K562 (cell line): ENCODE measurements at regions not wholly inside any gene's neighbourhood (a gene's known extent, or its start where the extent isn't known, plus 50 kb on each side); places are given as distances from the start of the nearest gene placed in this dataset.

Experiments used
- ATAC-seq: fragments of 200-7000 bp; cut with Tn5 transposase; 3 replicates; pipeline ENCODE4 v1.9.1; 2020; ENCODE audit warnings: moderate library complexity
- BruUV-seq: library from RNA; stranded (reverse); fragments of 400-500 nt; replicated peaks from 2 replicates; lab custom pipeline; 2021; lab: Mats Ljungman, UMichigan
- CTCF ChIA-PET: fragments of 300-600 bp; formaldehyde crosslinking; extraction: SDS; loops from one replicate; lab custom pipeline; 2021; ENCODE audit warnings: low intra/inter-chr PET ratio; lab: Yijun Ruan, JAX
- POLR2A ChIA-PET: fragments of 300-600, 350-650 bp; sonication (Branson Sonifier 250); formaldehyde crosslinking; extraction: SDS; loops from one replicate; lab custom pipeline; 2021; ENCODE audit warnings: antibody characterized with exemption, inconsistent platforms; lab: Yijun Ruan, JAX
- DNase-seq, 4 experiments: peaks; one replicate each; pipeline versions ENCODE4 v3.0.0 to v3.0.0-alpha.2; 2011 to 2018; ENCODE audit warnings: low spot score in 3 of 4, mixed read lengths in 3 of 4; ENCODE audit errors: extremely low read depth in 1 of 4
- FAIRE-seq: peaks from 2 replicates; lab custom pipeline; 2011; peaks lifted over from hg19 to GRCh38; lab: Jason Lieb, UNC
- H2AFZ ChIP-seq: 2 replicates; pipeline ENCODE4 v1.6.0; 2011; ENCODE audit warnings: low read depth, low read length, control low read depth, inconsistent platforms
- H3K27ac ChIP-seq: fragments of 200-600 bp; 3 replicates; pipeline ENCODE4 v1.8.0; 2011; ENCODE audit warnings: low read depth, mild to moderate bottlenecking, control low read depth, inconsistent platforms, low read length, moderate library complexity, mixed read lengths; ENCODE audit errors: extremely low read depth
- H3K27me3 ChIP-seq, 2 experiments: fragments of 300-600 bp in 1 of 2; 2 replicates in 1 of 2; 3 replicates in 1 of 2; pipeline versions ENCODE4 v1.6.0 to v1.8.0; 2011; ENCODE audit warnings: inconsistent platforms in 2 of 2, low read length in 2 of 2, mild to moderate bottlenecking in 1 of 2, mixed read lengths in 1 of 2, moderate library complexity in 1 of 2; ENCODE audit not compliant: control insufficient read depth in 2 of 2, insufficient read depth in 2 of 2
- H3K36me3 ChIP-seq: fragments of 300-600 bp; 3 replicates; pipeline ENCODE4 v1.8.0; 2011; ENCODE audit warnings: mild to moderate bottlenecking, low read length, inconsistent platforms; ENCODE audit not compliant: control insufficient read depth, insufficient read depth
- H3K4me1 ChIP-seq, 2 experiments: fragments of 200-600 bp in 1 of 2; replicated peaks in 1 of 2; 2 replicates in 1 of 2; 3 replicates in 1 of 2; pipeline versions ENCODE4 v1.5.1 to v1.8.0; 2011; ENCODE audit warnings: inconsistent platforms in 2 of 2, low read length in 2 of 2, mild to moderate bottlenecking in 1 of 2, mixed read lengths in 1 of 2, moderate library complexity in 1 of 2; ENCODE audit not compliant: control insufficient read depth in 2 of 2, insufficient read depth in 2 of 2
- H3K4me2 ChIP-seq: 2 replicates; pipeline ENCODE4 v1.6.1; 2011; ENCODE audit warnings: low read length, control low read depth, inconsistent platforms, mixed read lengths; ENCODE audit not compliant: insufficient read depth
- H3K4me3 ChIP-seq: fragments of 200-600 bp; sonication (generic), shearing (Covaris generic); 2 replicates; pipeline ENCODE4 v1.5.1; 2016; ENCODE audit warnings: control low read depth, inconsistent platforms
- H3K79me2 ChIP-seq: fragments of 200-600 bp; 3 replicates; pipeline ENCODE4 v1.8.0; 2011; ENCODE audit warnings: low read length, inconsistent platforms; ENCODE audit not compliant: control insufficient read depth, insufficient read depth
- H3K9ac ChIP-seq, 2 experiments: 2 replicates each; pipeline versions ENCODE4 v1.6.0 to v1.6.1; 2011; ENCODE audit warnings: low read depth in 2 of 2, low read length in 2 of 2, control low read depth in 1 of 2, inconsistent platforms in 1 of 2, mild to moderate bottlenecking in 1 of 2, mixed read lengths in 1 of 2; ENCODE audit not compliant: insufficient read depth in 1 of 2
- H3K9me1 ChIP-seq: one replicate; pipeline ENCODE4 v1.6.0; 2011; ENCODE audit warnings: inconsistent platforms, mild to moderate bottlenecking, low read length, moderate library complexity; ENCODE audit not compliant: control insufficient read depth, insufficient read depth
- H3K9me3 ChIP-seq: replicated peaks from 2 replicates; pipeline ENCODE4 v1.5.1; 2011; ENCODE audit warnings: low read depth, low read length, inconsistent platforms; ENCODE audit not compliant: control insufficient read depth, insufficient read depth
- H4K20me1 ChIP-seq: replicated peaks from 2 replicates; pipeline ENCODE4 v1.6.1; 2011; ENCODE audit warnings: low read length, inconsistent platforms, mixed read lengths; ENCODE audit not compliant: control insufficient read depth, insufficient read depth
- CCNT2 ChIP-seq: IDR thresholded peaks from 2 replicates; pipeline ENCODE4 v1.6.1; 2011; ENCODE audit warnings: borderline replicate concordance, low read depth, mild to moderate bottlenecking, moderate library complexity, mixed read lengths, low read length; ENCODE audit not compliant: insufficient read length; ENCODE audit errors: extremely low read depth
- CTCFL ChIP-seq: IDR thresholded peaks from 2 replicates; pipeline ENCODE4 v1.6.1; 2011; ENCODE audit warnings: borderline replicate concordance, low read depth, mild to moderate bottlenecking, moderate library complexity, low read length; ENCODE audit not compliant: insufficient read depth, poor library complexity, severe bottlenecking
- ERF ChIP-seq: fragments of 450-650 bp; formaldehyde crosslinking; IDR thresholded peaks from 2 replicates; pipeline ENCODE4 v1.4.0; 2020; ENCODE audit warnings: mild to moderate bottlenecking, mixed read lengths
- FOS ChIP-seq: IDR thresholded peaks from 3 replicates; pipeline ENCODE4 v1.6.1; 2011; ENCODE audit not compliant: insufficient read length; ENCODE audit errors: extremely low read depth
- HCFC1 ChIP-seq: IDR thresholded peaks from 2 replicates; pipeline ENCODE4 v1.6.1; 2012; ENCODE audit warnings: low read depth, low read length, improper control_type of control experiment
- HDAC1 ChIP-seq, 2 experiments: fragments of 450-650 bp; IDR thresholded peaks; 2 replicates each; pipeline ENCODE4 v1.6.1; 2016 to 2017; ENCODE audit warnings: inconsistent platforms in 1 of 2, mild to moderate bottlenecking in 1 of 2, moderate library complexity in 1 of 2
- KLF10 ChIP-seq: fragments of 250-450 bp; sonication (Bioruptor Pico); IDR thresholded peaks from 2 replicates; pipeline ENCODE4 v1.6.1; 2021; ENCODE audit warnings: matching md5 sums
- PHB2 ChIP-seq: fragments of 450-650 bp; IDR thresholded peaks from 2 replicates; pipeline ENCODE4 v1.6.1; 2017; ENCODE audit warnings: low read depth
- RNF2 ChIP-seq: sonication (generic); IDR thresholded peaks from 2 replicates; pipeline ENCODE4 v1.6.1; 2016
- SREBF2 ChIP-seq: sonication (generic); formaldehyde crosslinking; IDR thresholded peaks from 2 replicates; pipeline ENCODE4 v1.4.0; 2020; ENCODE audit warnings: mild to moderate bottlenecking, missing genetic modification reagents
- ZBTB1 ChIP-seq: sonication (generic); formaldehyde crosslinking; IDR thresholded peaks from 2 replicates; pipeline ENCODE4 v1.8.1; 2023; ENCODE audit warnings: missing genetic modification reagents, low read depth, mild to moderate bottlenecking, borderline replicate concordance
- ZBTB8A ChIP-seq: fragments of 450-650 bp; IDR thresholded peaks from 2 replicates; pipeline ENCODE4 v1.6.1; 2018; ENCODE audit warnings: mild to moderate bottlenecking, moderate library complexity; ENCODE audit not compliant: partially characterized antibody
- ZFP36 ChIP-seq: fragments of 150-350 bp; IDR thresholded peaks from 2 replicates; pipeline ENCODE4 v1.6.1; 2018; ENCODE audit warnings: low read length, low read depth; ENCODE audit not compliant: partially characterized antibody
- ZNF561 ChIP-seq: fragments of 450-650 bp; formaldehyde crosslinking; conservative IDR thresholded peaks from 2 replicates; pipeline ENCODE4 v1.4.0; 2020; ENCODE audit warnings: mild to moderate bottlenecking, moderate library complexity
- ZNF696 ChIP-seq: fragments of 250-450 bp; sonication (Bioruptor Pico); conservative IDR thresholded peaks from 2 replicates; pipeline ENCODE4 v1.4.0; 2020; ENCODE audit warnings: mild to moderate bottlenecking, moderate library complexity
- WGBS: fragments of 100-300 bp; shearing (Covaris generic); methylation state at CpG from one replicate; pipeline ENCODE4 v1.1.6; 2016; ENCODE audit warnings: low coverage, mixed read lengths; ENCODE audit not compliant: insufficient coverage; ENCODE audit errors: missing lambda C conversion rate; 5-methylcytosine and 5-hydroxymethylcytosine counted together
- in situ Hi-C: fragments of 300-500 bp; cut with MboI; formaldehyde crosslinking; loops from 4 replicates; pipeline ENCODE4 v1.15.0; 2018; ENCODE audit warnings: inconsistent platforms, mixed read lengths
- intact Hi-C: fragments of 100-400 bp; cut with micrococcal nuclease; formaldehyde crosslinking; loops from 2 replicates; pipeline ENCODE4 v1.14.2; 2022
- TF ChIP-seq, protein P1 (sequence below): IDR thresholded peaks from 2 replicates; pipeline ENCODE4 v1.6.1; 2016; ENCODE audit warnings: missing genetic modification characterization, missing compliant biosample characterization

- FAIRE-seq, result no peak
- H3K4me1 ChIP-seq, result no peaks in the 10 kb centered on the region
- H3K9me3 ChIP-seq, result no peaks in the 10 kb centered on the region
- no peak for DNase-seq
- WGBS, result 0% methylated on average over 5 of the region's 5 CpGs
- no peaks in the 10 kb centered on the region for H3K36me3 ChIP-seq
- H3K4me3 ChIP-seq, result no peak overlapping the region
- no peak overlapping the region for H3K27ac ChIP-seq
- H3K9ac ChIP-seq, result no peak overlapping the region
- no peak for ATAC-seq
- no peak overlapping the region for H2AFZ ChIP-seq
- ChIA-PET CTCF (no interaction called here), POLR2A (interaction anchor here (1.4 kb wide), 1 partner anchor 11 kb away, joined by 4 read pairs; no protein-coding TSS in a partner anchor)
- TF ChIP-seq KLF10, result no peak
- TF ChIP-seq ZBTB8A, result no peak
- TF ChIP-seq FOS, result no peak
- no peak for TF ChIP-seq ZNF696 (CRISPR knock-in tag)
- no peak for TF ChIP-seq ZNF561 (CRISPR knock-in tag)
- TF ChIP-seq, protein P1, sequence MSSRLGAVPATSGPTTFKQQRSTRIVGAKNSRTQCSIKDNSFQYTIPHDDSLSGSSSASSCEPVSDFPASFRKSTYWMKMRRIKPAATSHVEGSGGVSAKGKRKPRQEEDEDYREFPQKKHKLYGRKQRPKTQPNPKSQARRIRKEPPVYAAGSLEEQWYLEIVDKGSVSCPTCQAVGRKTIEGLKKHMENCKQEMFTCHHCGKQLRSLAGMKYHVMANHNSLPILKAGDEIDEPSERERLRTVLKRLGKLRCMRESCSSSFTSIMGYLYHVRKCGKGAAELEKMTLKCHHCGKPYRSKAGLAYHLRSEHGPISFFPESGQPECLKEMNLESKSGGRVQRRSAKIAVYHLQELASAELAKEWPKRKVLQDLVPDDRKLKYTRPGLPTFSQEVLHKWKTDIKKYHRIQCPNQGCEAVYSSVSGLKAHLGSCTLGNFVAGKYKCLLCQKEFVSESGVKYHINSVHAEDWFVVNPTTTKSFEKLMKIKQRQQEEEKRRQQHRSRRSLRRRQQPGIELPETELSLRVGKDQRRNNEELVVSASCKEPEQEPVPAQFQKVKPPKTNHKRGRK (tag), result no peak
- no peak for TF ChIP-seq RNF2
- no peak for TF ChIP-seq CTCFL
- no peak for TF ChIP-seq CCNT2
- no peak for TF ChIP-seq HDAC1 (IDR thresholded peaks at IDR 0.05)
- no peak for TF ChIP-seq PHB2
- TF ChIP-seq HCFC1, result no peak
- TF ChIP-seq ZFP36, result no peak
- TF ChIP-seq SREBF2, result no peak
- TF ChIP-seq ERF, result no peak
- no peak for TF ChIP-seq ZBTB1 (CRISPR knock-in tag)
- H3K79me2 ChIP-seq, result no peaks in the 10 kb centered on the region
- no peaks in the 10 kb centered on the region for H3K9me1 ChIP-seq
- BruUV-seq, result no TSS peak
- intact Hi-C loops (no loop called here), in situ Hi-C loops (no loop called here)
- H4K20me1 ChIP-seq, result no peaks in the 10 kb centered on the region
- no peaks in the 10 kb centered on the region for H3K27me3 ChIP-seq
- no peak overlapping the region for H3K4me2 ChIP-seq
Observed at GRCh38 chr12:13603953-13604352, 377.4 kb downstream of the GRIN2B start.
